Activated CD8-positive, alpha-beta T cell treated with anti-CD3 and anti-CD28 coated beads for 36 hours (primary cell): ENCODE measurements at regions not wholly inside any gene's neighbourhood (a gene's known extent, or its start where the extent isn't known, plus 50 kb on each side); places are given as distances from the start of the nearest gene placed in this dataset.

Experiments used
- ATAC-seq: fragments of 200-7000 bp; cut with Tn5 transposase; one replicate; pipeline ENCODE4 v1.10.0; 2021; ENCODE audit warnings: mild to moderate bottlenecking, moderate library complexity
- CTCF ChIA-PET: fragments of 350-600 bp; sonication (Branson Sonifier 250); formaldehyde crosslinking; loops from one replicate; lab custom pipeline; 2021; ENCODE audit warnings: antibody characterized with exemption; lab: Charles Lee
- POLR2A ChIA-PET: fragments of 350-600 bp; sonication (Branson Sonifier 250); formaldehyde crosslinking; loops from one replicate; lab custom pipeline; 2021; ENCODE audit warnings: antibody characterized with exemption; lab: Charles Lee
- DNase-seq: peaks from one replicate; pipeline ENCODE4 v3.0.0-alpha.2; 2020
- H3K27ac Mint-ChIP-seq: one replicate; pipeline ENCODE4 v1.8.0; 2021; ENCODE audit warnings: mild to moderate bottlenecking, mixed read lengths
- H3K27me3 Mint-ChIP-seq: one replicate; pipeline ENCODE4 v1.8.0; 2021; ENCODE audit warnings: mixed read lengths
- H3K36me3 Mint-ChIP-seq: one replicate; pipeline ENCODE4 v1.8.0; 2021; ENCODE audit warnings: low read depth, mixed read lengths
- H3K4me1 Mint-ChIP-seq: one replicate; pipeline ENCODE4 v1.8.0; 2021; ENCODE audit warnings: low read depth, mixed read lengths
- H3K4me3 Mint-ChIP-seq: one replicate; pipeline ENCODE4 v1.8.0; 2021; ENCODE audit warnings: mild to moderate bottlenecking, moderate library complexity, mixed read lengths
- H3K9me3 Mint-ChIP-seq: one replicate; pipeline ENCODE4 v1.8.0; 2021; ENCODE audit warnings: mixed read lengths
- CTCF ChIP-seq: fragments of 200-600 bp; IDR thresholded peaks from one replicate; pipeline ENCODE4 v1.8.0; 2022; ENCODE audit warnings: antibody characterized with exemption, mild to moderate bottlenecking
- intact Hi-C: fragments of 100-400 bp; cut with micrococcal nuclease; formaldehyde crosslinking; loops from one replicate; pipeline ENCODE4 v1.10.0; 2022

DNA sequence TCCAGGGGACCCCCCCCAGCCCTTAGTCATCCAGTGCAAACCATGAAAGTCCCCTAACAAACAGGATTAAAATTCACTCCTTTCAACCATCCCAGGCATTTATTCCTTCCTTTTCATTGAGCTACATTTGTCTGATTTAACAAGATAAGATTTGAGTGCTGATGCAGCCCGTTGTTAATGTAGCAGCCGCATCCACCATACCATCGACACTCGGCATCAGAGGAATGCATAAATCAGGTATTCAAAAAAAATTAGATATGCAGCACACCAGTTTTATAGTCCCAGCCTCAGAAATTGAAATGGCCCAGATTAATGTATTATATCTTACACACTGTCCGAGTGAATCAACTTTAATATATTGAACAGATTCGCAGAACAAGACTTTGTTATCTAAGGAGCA lies 676.5 kb upstream of the FANCL start:
- no peak overlapping the region for H3K4me3 Mint-ChIP-seq
- no peak for ATAC-seq
- CTCF ChIA-PET, result interaction anchor here (1.0 kb wide), 1 partner anchor 11 kb away, joined by 3 read pairs; no protein-coding TSS in a partner anchor

GRCh38 chr2:58916063-58916462 lies 674.9 kb upstream of the FANCL start:
- ATAC-seq (no peak), DNase-seq (no peak)
- Mint-ChIP-seq H3K4me1 (no peaks in the 10 kb centered on the region), H3K27me3 (no peaks in the 10 kb centered on the region), H3K9me3 (no peaks in the 10 kb centered on the region), H3K27ac (no peak overlapping the region), H3K4me3 (no peak overlapping the region), H3K36me3 (no peaks in the 10 kb centered on the region)
- ChIA-PET POLR2A (no interaction called here), CTCF (interaction anchor here (1.2 kb wide), 1 partner anchor 37 kb away, joined by 3 read pairs; no protein-coding TSS in a partner anchor)
- no peak for TF ChIP-seq CTCF
- intact Hi-C loops, result no loop called here

More for the DNA sequence above, 676.5 kb upstream of the FANCL start:
- intact Hi-C loops, result no loop called here
- DNase-seq, result no peak
- POLR2A ChIA-PET, result no interaction called here
- H3K4me1 Mint-ChIP-seq, result no peaks in the 10 kb centered on the region
- no peaks in the 10 kb centered on the region for H3K27me3 Mint-ChIP-seq
- H3K36me3 Mint-ChIP-seq, result no peaks in the 10 kb centered on the region
- no peak for TF ChIP-seq CTCF
- H3K9me3 Mint-ChIP-seq, result no peaks in the 10 kb centered on the region
- no peak overlapping the region for H3K27ac Mint-ChIP-seq

DNA sequence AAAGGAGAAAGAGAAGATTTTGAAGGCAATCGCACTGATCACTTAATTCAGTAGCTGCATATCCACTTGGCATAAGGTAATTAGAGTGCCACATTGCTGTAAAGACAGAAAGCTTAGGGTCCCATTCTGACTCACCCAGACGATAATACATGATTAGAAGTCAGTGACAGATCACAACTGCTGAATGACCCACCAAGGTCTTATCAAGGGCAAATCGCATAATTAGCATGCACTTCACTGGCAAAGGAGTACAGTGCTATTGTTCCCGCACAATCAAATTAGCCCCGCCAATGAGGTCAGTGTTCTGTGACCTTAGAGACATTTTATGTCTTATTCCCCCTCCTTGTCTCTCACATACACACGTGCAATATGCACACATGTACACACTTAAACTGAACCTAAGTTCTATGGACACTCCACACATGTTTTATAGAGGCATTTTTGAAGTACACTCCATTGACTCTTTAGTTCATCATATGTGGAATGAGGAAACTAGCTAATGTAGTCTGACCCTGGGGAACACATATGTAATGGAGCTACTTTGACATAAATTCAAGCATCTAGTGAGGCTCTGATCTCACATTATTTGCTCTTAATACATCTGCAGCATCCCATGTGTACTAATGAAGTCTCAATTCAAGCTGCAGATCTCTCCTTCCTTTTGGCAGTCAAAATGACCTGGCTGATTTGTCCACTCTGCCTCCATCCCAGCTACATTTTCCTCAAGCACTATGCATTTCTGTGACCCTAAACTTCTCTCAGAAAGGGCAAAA lies 673.8 kb upstream of the FANCL start:
- Mint-ChIP-seq H3K4me3 (no peak overlapping the region), H3K27ac (no peak overlapping the region), H3K4me1 (no peaks in the 10 kb centered on the region), H3K27me3 (no peaks in the 10 kb centered on the region), H3K9me3 (no peaks in the 10 kb centered on the region), H3K36me3 (no peaks in the 10 kb centered on the region)
- ATAC-seq (no peak), DNase-seq (no peak)
- POLR2A ChIA-PET, result no interaction called here
- TF ChIP-seq CTCF, result no peak
- intact Hi-C loops, result no loop called here
- CTCF ChIA-PET, result no interaction called here

DNA sequence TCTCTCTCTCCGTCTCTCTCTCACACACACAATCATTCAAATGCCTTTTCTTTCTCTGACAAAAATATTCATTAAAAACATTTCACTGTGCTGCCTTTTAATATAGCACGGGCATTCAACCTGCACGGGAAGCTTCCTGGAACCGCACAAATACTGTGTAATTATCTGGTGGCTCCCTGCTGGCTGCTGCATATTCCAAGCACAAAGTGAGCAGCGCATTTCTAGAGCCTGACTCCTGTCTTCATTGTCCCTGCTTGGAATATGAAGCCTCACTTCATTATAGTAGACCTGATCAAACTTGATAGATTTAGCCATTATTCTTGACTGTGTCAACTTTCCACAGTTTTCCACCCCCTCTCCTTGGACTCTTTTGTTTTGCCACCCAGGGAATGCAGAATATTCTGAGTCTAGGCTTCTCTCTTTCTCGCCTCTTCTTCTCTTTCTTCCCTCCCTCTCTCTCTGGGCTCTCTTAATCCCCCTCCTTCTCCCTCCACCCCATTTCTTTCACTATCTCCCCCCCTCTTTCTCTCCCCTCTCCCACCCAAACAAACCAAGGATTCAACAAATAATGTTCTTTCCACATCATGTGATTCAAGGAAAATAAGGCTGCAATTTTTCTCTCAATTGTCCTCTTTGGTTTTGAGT lies 672.1 kb upstream of the FANCL start:
- Mint-ChIP-seq H3K4me3 (no peak overlapping the region), H3K9me3 (no peaks in the 10 kb centered on the region), H3K36me3 (no peaks in the 10 kb centered on the region), H3K27ac (no peak overlapping the region), H3K27me3 (no peaks in the 10 kb centered on the region), H3K4me1 (no peaks in the 10 kb centered on the region)
- POLR2A ChIA-PET, result no interaction called here
- no peak for TF ChIP-seq CTCF
- intact Hi-C loops, result no loop called here
- ATAC-seq (no peak), DNase-seq (no peak)
- CTCF ChIA-PET, result no interaction called here

GRCh38 chr2:58911877-58912276 lies 670.8 kb upstream of the FANCL start:
- ChIA-PET POLR2A (no interaction called here), CTCF (no interaction called here)
- H3K4me3 Mint-ChIP-seq, result no peak overlapping the region
- DNase-seq, result no peak
- TF ChIP-seq CTCF, result no peak
- H3K27ac Mint-ChIP-seq, result no peak overlapping the region
- H3K27me3 Mint-ChIP-seq, result no peaks in the 10 kb centered on the region
- no peak for ATAC-seq
- intact Hi-C loops, result no loop called here
- H3K9me3 Mint-ChIP-seq, result no peaks in the 10 kb centered on the region
- H3K4me1 Mint-ChIP-seq, result no peaks in the 10 kb centered on the region
- no peaks in the 10 kb centered on the region for H3K36me3 Mint-ChIP-seq
